Stimulated activated CD8-positive, alpha-beta memory T cell treated with anti-CD3 and anti-CD28 coated beads, Interleukin-7, amount 100 ng/mL, for 1 hour (primary cell): ENCODE measurements at regions not wholly inside any gene's neighbourhood (a gene's known extent, or its start where the extent isn't known, plus 50 kb on each side); places are given as distances from the start of the nearest gene placed in this dataset.
"Not testable (repeated sequence)": the region's sequence is repeated elsewhere in the genome, so short reads cannot be mapped to it uniquely, and the experiment has no call there.

ENCODE experiments used
- DNase-seq, 2 donors: peaks; one replicate each; pipeline ENCODE4 v3.0.0-alpha.2; 2020; ENCODE audit warnings: low read depth in 2 of 2

GRCh38 chr5:54884195-54884536 lies 101.2 kb downstream of the ESM1 start:
- DNase-seq, result no peak

DNA sequence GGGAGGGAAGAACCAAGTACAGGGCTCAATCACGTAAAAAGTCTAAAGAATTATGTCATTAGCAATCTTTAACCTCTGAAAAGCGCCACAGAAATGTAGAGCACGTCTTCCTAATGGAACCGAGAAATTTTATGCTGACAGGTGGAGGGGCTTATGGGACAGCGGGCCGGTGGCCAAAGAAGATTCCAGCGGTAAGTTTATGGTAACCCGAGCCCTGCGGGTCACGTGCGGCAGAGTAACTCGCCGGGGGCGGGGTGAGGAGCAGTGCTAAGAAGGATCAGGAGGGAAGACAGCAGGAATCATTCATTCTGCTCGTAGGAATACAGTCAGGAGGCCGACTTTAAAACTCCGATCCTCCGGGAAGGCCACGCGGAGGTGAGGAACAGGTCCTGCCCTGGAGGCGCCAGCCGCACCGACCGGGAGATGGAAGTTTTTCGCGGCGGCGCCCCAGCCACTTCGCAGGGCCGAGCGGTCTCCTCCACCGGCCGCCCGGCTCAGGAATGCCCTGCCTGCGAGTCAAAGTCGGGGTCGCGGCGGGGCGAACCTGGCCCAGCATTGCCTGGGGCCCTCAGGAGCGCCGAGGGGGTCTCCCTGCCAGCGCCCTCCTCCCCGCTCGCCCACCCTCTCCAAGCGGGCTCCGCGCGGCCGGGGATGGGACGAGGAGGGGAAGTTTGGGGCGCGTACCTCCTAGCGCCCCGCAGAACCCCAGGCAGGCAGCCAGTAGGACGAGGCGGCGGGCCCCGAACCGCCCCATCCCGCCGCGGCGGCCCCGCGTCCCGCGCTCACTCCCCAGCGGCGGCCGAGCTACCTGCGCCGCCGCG lies 101.8 kb downstream of the ESM1 start:
- no peak for DNase-seq

DNA sequence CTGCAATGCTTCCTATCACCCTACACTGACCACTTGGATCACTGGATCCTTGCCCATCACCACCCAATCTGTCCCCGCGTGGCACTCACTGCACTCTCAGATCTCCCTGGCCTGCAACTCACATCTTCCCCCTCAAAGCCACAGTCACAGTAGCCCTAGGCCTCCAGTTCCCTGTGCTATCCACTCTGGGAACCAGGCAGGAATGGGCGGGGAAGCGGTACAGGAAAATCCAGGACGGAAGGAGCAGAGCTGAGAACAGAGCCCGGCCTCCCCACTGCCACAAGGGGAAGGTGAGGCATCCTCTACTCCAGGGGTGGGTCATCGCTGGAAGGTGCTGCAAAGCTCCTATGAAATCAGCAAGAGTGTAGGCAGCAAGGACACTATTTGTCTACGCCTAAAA lies 102.6 kb downstream of the ESM1 start:
- DNase-seq, result no peak

GRCh38 chr5:54882101-54882500 lies 103.3 kb downstream of the ESM1 start:
- DNase-seq, result no peak

DNA sequence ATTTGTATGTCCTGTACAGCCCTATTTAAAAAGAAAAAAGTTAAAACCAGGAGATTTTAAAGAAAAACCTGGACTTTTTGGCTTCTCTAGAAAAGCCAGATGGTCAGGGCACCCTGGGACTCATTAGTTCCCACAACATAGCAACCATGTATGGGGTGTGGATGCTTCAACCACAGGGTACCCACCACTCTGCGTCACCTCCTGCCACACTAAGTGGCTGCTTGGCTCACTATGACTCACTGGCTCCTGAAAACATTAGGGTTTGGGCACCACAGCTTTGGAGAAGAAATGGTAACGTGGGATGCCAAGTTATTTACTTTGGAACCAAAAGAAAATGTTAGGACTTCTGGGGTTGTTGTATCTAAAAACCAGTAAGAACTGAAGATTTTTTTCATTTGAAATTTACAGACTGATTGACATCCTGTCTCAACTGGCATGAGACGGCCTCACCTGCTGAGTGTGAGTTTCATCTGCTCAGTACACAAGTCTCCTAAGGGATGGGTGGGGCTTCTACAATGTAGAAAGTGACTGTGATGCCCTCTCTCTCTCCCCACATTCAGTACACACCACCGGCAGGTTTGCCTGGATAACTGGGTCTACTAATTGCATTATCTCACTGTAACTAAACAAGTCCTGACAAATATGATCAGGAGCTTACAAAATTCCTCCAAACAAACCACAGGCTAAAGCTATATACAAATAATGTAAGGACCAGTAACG lies 103.9 kb downstream of the ESM1 start:
- DNase-seq, result no peak

- no peak for DNase-seq
Observed at GRCh38 chr5:54876976-54877375, 108.4 kb downstream of the ESM1 start.

GRCh38 chr5:54876556-54876955 lies 108.8 kb downstream of the ESM1 start:
- DNase-seq, result no peak

- no peak for DNase-seq
Observed at GRCh38 chr5:54874337-54875021, 110.9 kb downstream of the ESM1 start.

- DNase-seq, result no peak
Observed at GRCh38 chr5:54873691-54874090, 111.7 kb downstream of the ESM1 start.

- DNase-seq, result no peak
Observed at GRCh38 chr5:54872810-54873209, 112.6 kb downstream of the ESM1 start.

GRCh38 chr5:54870271-54870670 lies 115.1 kb downstream of the ESM1 start:
- DNase-seq, result no peak

DNA sequence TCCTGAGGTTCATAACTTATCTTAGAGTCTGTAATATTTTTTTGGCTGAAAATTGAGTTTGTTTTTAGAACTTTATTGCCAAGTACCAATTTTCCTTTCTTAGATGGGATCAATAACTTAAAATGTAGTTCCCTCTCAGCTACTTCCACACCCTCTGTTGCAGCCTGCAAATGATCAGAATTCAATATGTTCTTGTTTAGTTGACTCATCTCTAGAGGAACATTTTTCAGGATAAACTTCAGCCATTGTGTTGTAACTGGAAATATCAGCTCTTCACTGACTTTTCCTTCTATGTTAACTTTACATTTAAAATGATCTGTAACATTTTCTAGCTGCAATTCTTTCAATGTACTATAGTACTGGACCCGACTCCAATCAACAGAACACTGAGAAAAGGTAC lies 115.7 kb downstream of the ESM1 start:
- no peak for DNase-seq

DNA sequence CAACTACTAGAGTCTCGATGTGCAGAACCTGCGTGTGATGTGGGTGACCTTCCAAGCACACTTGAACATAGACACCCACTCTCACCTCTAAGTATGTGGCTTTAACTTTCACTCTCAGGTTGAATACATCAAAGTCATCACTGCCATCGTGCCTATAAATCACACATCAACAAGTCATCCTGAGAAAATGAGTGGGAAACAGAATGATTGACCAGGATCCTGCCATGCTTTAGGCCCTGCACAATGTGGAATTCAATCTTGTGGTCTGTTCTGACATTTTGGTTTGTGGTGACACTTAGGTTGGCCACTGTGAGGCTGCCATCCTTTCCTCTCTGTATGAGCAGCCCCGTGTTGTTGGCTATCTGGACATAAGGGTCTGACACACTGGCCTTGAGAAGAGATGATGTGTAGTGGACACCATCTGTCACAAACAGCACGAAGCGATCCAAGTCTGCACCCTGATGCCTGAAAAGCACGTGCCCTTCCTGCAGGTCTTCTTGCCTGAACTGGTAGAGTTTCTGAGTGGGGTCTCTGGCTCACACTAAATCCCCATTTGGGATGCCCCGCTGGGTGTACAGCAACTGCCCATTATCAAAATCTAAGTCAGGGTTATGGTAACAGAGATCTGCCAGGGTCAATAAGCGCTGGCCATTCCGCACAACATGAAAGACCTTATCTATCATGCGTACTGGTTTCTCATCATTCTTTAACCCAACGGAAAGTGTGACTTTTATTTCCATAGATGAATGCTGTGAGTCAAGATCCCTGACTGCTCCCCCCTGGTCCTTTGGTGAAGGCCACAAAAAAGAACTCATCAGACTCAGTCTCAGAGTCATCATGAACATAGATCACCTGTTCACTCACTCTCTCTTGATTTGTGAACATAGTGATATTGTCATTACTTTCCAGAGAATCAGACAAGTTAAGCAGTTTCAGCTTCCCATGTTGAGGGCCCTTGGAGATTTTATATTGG lies 116.6 kb downstream of the ESM1 start:
- no peak for DNase-seq

- no peak for DNase-seq
Observed at GRCh38 chr5:54867310-54867944, 118.0 kb downstream of the ESM1 start.

- not testable (repeated sequence) for DNase-seq
Observed at GRCh38 chr5:54864911-54865515, 120.4 kb downstream of the ESM1 start.

DNA sequence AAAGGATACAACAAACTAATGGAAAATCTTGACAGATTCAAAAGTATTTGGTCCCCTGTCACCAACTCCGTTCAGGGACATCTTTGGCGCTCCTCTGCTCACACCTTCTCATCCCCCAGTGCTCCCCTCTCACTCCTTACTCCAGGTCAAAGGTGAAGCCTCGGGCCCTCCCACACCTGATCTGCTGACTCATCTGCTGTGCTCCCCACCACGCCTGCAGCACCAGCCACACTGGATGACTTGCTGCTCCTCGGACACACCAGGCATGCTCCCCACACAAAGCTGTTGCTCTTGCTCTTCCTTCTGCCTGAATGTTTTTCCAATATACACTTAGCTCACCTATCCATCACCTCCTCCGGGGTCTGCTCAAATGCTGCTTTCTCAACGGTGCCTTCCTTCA lies 123.4 kb downstream of the ESM1 start:
- DNase-seq, result no peak

DNA sequence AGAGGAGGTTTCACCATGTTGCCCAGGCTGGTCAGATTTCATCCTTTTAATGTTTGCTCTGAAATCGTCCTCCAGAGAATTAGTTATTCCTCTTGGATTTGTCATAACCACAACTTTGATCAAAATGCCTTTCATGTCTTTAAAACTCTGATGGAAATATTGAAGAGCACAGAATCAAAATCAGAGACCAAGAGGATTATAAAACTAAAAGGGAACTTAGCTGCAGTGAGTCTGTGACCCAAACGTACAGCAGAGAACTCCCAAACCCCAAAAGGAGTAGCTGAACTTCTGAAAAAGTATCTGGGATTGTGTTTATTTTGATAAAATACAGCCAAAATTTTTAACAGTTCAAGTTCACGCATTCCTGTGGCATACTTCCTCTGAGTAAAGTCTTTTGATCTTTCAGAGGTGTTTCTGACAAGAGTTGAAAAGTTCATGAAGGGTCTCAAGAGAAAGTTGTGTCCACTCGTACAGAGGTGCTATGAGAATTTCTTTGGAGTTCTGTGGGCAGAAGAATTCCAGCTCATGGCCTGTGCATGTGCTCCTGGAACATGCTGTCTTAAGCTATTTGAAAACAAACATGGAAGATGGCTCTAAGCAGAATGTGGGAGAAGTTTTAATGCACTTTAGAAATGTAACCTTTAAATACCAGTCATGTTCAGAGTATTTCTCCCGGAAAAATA lies 124.0 kb downstream of the ESM1 start:
- DNase-seq, result no peak

DNA sequence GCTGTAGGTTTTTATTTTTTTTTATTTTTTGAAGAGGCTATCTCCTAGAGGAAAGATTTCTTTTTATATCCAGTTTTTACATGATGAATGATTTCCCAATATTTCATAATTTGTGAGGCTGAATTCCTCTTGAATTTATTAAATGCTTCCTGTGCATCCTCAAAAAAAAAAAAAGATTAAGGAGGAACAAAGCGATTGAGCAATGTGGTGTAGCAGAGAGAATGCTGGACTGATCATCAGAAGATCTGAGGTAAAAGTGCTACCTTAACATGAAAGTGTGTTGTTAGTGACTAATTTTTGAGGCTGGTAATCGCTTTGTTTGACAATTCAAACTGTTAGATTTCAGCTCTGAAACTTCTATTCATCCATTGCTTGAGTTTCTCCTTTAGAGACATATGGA lies 125.1 kb downstream of the ESM1 start:
- no peak for DNase-seq

- no peak for DNase-seq
Observed at GRCh38 chr5:54859316-54859715, 126.1 kb downstream of the ESM1 start.
